ENCODE measurements at regions not wholly inside any gene's neighbourhood (a gene's known extent, or its start where the extent isn't known, plus 50 kb on each side); places are given as distances from the start of the nearest gene placed in this dataset.
"Not testable (repeated sequence)": the region's sequence is repeated elsewhere in the genome, so short reads cannot be mapped to it uniquely, and the experiment has no call there.

GRCh38 chr2:56589194-56589593 lies 405.4 kb downstream of the CCDC85A start:
- H3K4me3 ChIP-seq (replicated peaks; ENCODE audit: low read depth, low read length): no peak overlapping the region
- no peak for DNase-seq (ENCODE audit: low read depth)
- TF ChIP-seq CTCF (IDR thresholded peaks at IDR 0.05; ENCODE audit: low read length, missing control alignments): no peak

DNA sequence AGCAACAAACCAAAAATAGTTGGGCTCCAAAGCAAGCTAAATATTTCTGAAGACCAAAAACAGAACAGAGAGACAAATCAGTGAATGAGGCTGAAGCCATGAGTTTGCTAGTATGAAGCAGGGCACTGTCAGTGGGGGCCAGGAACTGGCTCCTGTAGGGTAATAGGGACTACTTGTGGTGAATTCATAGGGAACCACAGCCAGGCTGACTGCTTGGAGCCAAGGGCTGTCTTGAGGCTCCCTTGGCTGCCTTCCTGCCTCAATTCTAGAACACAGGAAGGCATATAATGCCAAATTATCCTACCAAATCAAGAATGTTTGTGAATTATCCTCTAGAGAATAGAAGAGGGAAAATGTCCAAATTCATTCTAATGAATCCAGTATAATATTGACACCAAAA lies 406.0 kb downstream of the CCDC85A start:
- H3K4me3 ChIP-seq (replicated peaks; ENCODE audit: low read depth, low read length): no peak overlapping the region
- TF ChIP-seq CTCF (IDR thresholded peaks at IDR 0.05; ENCODE audit: low read length, missing control alignments): no peak
- no peak for DNase-seq (ENCODE audit: low read depth)

- H3K4me3 ChIP-seq (replicated peaks; ENCODE audit: low read depth, low read length): no peak overlapping the region
- DNase-seq (ENCODE audit: low read depth): no peak
- TF ChIP-seq CTCF (IDR thresholded peaks at IDR 0.05; ENCODE audit: low read length, missing control alignments): no peak
These were observed 406.8 kb downstream of the CCDC85A start for GRCh38 chr2:56590611-56591010.

DNA sequence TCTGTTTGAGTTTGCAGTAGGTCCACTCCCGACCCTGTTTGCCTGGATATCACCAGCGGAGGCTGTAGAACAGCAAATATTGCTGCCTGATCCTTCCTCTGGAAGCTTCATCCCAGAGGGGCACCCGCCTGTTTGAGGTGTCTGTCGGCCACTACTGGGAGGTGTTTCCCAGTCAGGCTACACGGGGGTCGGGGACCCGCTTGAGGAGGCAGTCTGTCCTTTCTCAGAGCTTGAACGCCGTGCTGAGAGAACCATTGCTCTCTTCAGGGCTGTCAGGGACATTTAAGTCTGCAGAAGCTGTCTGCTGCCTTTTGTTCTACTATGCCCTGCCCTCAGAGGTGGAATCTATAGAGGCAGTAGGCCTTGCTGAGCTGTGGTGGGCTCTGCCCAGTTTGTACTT lies 422.3 kb downstream of the CCDC85A start:
- not testable (repeated sequence) for H3K4me3 ChIP-seq (replicated peaks; ENCODE audit: low read depth, low read length); DNase-seq (ENCODE audit: low read depth)

DNA sequence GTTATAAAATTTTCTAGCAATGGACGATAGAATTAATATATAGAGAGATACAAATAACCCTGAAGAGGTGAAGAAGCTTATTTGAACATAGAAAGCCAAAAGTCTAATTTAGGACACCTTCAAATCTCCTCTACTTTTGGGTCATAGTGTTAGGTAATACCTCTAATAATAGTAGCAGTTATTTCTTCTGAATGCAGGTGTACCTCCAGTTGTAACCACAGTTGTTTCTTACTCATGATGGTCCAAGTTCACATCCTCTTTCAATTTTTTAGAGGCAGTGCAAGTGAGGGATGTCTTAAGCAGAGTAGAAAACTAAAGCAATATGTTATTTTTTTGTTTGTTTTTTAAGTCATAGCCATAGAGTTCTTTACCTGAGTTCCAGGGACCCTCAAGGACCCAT lies 429.5 kb downstream of the CCDC85A start:
- no peak overlapping the region for H3K4me3 ChIP-seq (replicated peaks; ENCODE audit: low read depth, low read length)
- no peak for DNase-seq (ENCODE audit: low read depth)
- no peak for TF ChIP-seq CTCF (IDR thresholded peaks at IDR 0.05; ENCODE audit: low read length, missing control alignments)

DNA sequence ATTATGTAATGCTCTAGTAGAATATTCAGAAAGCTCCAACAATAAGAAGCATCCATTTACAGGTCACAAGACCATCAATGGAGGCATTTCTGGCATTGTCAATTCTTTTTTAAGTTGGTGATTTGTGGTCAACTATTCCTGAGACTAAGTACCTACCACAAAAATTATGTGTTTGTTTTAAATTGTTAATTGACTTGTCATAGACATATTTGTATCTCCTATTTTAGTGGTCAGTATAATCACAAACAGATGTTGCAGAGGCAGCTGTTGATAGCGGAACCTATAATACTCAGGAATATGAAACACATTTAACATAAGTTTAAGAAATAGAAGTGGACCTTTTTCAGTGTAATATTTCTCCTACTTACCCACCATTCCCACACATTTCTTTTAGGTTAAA lies 430.1 kb downstream of the CCDC85A start:
- no peak for TF ChIP-seq CTCF (IDR thresholded peaks at IDR 0.05; ENCODE audit: low read length, missing control alignments)
- DNase-seq (ENCODE audit: low read depth): peak; percentile 1
- H3K4me3 ChIP-seq (replicated peaks; ENCODE audit: low read depth, low read length): no peak overlapping the region

DNA sequence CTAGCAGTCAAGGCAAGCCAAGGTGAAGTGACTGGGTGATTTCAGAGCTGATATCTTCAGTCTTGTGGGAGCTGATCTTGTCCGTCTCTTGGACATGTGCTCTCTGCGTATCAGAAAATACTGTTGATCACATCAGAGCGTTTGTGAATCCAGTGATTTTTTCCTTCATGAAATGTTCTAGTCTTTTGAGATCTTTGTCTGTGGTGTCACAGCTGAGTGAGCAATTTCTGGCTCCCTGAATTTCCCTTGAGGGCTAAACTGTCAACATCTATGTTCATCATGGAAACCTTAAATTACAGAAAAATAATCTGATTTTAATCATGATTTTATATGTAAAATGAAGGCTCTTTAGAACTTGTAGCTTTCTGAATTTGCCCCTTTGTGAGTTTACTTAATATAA lies 432.0 kb downstream of the CCDC85A start:
- DNase-seq (ENCODE audit: low read depth): no peak
- no peak overlapping the region for H3K4me3 ChIP-seq (replicated peaks; ENCODE audit: low read depth, low read length)
- TF ChIP-seq CTCF (IDR thresholded peaks at IDR 0.05; ENCODE audit: low read length, missing control alignments): no peak

GRCh38 chr2:56624181-56624580 lies 440.4 kb downstream of the CCDC85A start:
- no peak overlapping the region for H3K4me3 ChIP-seq (replicated peaks; ENCODE audit: low read depth, low read length)
- TF ChIP-seq CTCF (IDR thresholded peaks at IDR 0.05; ENCODE audit: low read length, missing control alignments): no peak
- DNase-seq (ENCODE audit: low read depth): no peak

All from fibroblast of pulmonary artery (primary cell).